ENCODE measurements at regions not wholly inside any gene's neighbourhood (a gene's known extent, or its start where the extent isn't known, plus 50 kb on each side); places are given as distances from the start of the nearest gene placed in this dataset.

- TF ChIP-seq CTCF (IDR thresholded peaks at IDR 0.05; ENCODE audit: low read depth, low read length, missing control alignments), result no peak
- DNase-seq (ENCODE audit: extremely low read depth, low read depth), result no peak
- no peak overlapping the region for H3K4me3 ChIP-seq (replicated peaks; ENCODE audit: low read depth, low read length)
These were observed 264.8 kb upstream of the RND3 start for GRCh38 chr2:150752229-150752628.

- DNase-seq (ENCODE audit: extremely low read depth, low read depth), result no peak
- no peak for TF ChIP-seq CTCF (IDR thresholded peaks at IDR 0.05; ENCODE audit: low read depth, low read length, missing control alignments)
- no peak overlapping the region for H3K4me3 ChIP-seq (replicated peaks; ENCODE audit: low read depth, low read length)
These were observed 263.3 kb upstream of the RND3 start for GRCh38 chr2:150750720-150751119.

GRCh38 chr2:150742094-150742493, 254.6 kb upstream of the RND3 start:
- H3K4me3 ChIP-seq (replicated peaks; ENCODE audit: low read depth, low read length), result no peak overlapping the region
- TF ChIP-seq CTCF (IDR thresholded peaks at IDR 0.05; ENCODE audit: low read depth, low read length, missing control alignments), result no peak

GRCh38 chr2:150735894-150736498, 248.5 kb upstream of the RND3 start:
- no peak for TF ChIP-seq CTCF (IDR thresholded peaks at IDR 0.05; ENCODE audit: low read depth, low read length, missing control alignments)
- H3K4me3 ChIP-seq (replicated peaks; ENCODE audit: low read depth, low read length), result no peak overlapping the region
- DNase-seq (ENCODE audit: extremely low read depth, low read depth), result no peak

More at GRCh38 chr2:150742094-150742493, 254.6 kb upstream of the RND3 start:
- no peak for DNase-seq (ENCODE audit: extremely low read depth, low read depth)

GRCh38 chr2:150733051-150733618, 245.7 kb upstream of the RND3 start:
- TF ChIP-seq CTCF (IDR thresholded peaks at IDR 0.05; ENCODE audit: low read depth, low read length, missing control alignments), result no peak
- H3K4me3 ChIP-seq (replicated peaks; ENCODE audit: low read depth, low read length), result no peak overlapping the region
- no peak for DNase-seq (ENCODE audit: extremely low read depth, low read depth)

GRCh38 chr2:150732491-150732890, 245.0 kb upstream of the RND3 start:
- no peak for DNase-seq (ENCODE audit: extremely low read depth, low read depth)
- no peak for TF ChIP-seq CTCF (IDR thresholded peaks at IDR 0.05; ENCODE audit: low read depth, low read length, missing control alignments)

GRCh38 chr2:150732064-150732463, 244.6 kb upstream of the RND3 start:
- no peak for TF ChIP-seq CTCF (IDR thresholded peaks at IDR 0.05; ENCODE audit: low read depth, low read length, missing control alignments)
- no peak for DNase-seq (ENCODE audit: extremely low read depth, low read depth)

More at GRCh38 chr2:150732491-150732890, 245.0 kb upstream of the RND3 start:
- H3K4me3 ChIP-seq (replicated peaks; ENCODE audit: low read depth, low read length), result no peak overlapping the region

More at GRCh38 chr2:150732064-150732463, 244.6 kb upstream of the RND3 start:
- H3K4me3 ChIP-seq (replicated peaks; ENCODE audit: low read depth, low read length), result no peak overlapping the region
